GM18511 (cell line): ENCODE measurements at regions not wholly inside any gene's neighbourhood (a gene's known extent, or its start where the extent isn't known, plus 50 kb on each side); places are given as distances from the start of the nearest gene placed in this dataset.

ENCODE experiments used
- ATAC-seq: cut with Tn5 transposase; IDR thresholded peaks from one replicate; pipeline ENCODE4 v1.9.1; 2021; ENCODE audit warnings: mild to moderate bottlenecking, moderate library complexity; ENCODE audit not compliant: unreplicated experiment

DNA sequence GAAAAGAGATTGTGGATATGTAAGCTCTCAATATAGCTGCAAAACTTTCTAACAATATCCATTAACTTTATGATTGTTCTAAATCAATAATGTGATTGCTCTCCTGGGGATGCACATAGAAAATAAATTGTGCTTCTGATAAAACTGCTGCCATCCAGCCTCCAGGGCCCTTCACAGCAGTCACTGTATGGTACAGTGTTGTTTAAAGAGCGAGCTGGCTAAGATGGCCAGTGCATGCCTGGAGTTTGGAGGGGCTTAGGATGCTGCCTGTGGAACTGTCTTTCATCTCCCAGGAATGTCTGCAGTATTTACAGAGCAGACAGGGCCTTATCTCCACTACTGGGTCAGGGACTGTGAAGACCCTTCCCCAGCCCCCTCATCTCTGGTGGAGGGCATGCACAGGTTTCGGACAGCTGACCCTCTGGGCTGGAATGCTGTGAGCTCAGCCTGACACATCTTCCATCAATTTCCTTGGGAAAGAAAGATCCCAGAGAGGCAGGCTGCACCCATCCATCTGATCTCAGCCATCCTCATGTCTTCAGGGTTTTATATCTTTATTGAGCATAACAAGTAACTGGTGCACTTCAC lies 137.0 kb downstream of the PLPP3 start:
- no peak for ATAC-seq

DNA sequence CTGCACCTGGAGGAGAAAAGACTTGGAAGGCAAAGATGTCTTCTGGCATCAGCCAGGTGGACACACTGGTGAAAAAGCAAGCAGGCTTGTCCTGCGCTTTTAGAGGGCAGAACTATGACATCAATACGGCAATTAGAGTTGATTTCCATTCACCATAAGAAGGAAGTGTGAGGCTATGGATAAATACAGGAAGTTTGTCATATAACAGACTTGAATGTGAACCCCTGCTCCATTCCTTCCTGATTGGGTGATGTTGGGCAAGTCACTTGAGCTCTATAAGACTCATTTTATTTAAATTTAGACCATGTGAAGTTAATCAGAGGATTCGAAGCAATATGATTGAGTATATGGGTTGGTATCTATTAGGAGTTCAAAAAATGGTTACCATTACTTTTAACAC lies 137.8 kb downstream of the PLPP3 start:
- no peak for ATAC-seq

GRCh38 chr1:56439610-56440264 lies 139.6 kb downstream of the PLPP3 start:
- ATAC-seq, result no peak

DNA sequence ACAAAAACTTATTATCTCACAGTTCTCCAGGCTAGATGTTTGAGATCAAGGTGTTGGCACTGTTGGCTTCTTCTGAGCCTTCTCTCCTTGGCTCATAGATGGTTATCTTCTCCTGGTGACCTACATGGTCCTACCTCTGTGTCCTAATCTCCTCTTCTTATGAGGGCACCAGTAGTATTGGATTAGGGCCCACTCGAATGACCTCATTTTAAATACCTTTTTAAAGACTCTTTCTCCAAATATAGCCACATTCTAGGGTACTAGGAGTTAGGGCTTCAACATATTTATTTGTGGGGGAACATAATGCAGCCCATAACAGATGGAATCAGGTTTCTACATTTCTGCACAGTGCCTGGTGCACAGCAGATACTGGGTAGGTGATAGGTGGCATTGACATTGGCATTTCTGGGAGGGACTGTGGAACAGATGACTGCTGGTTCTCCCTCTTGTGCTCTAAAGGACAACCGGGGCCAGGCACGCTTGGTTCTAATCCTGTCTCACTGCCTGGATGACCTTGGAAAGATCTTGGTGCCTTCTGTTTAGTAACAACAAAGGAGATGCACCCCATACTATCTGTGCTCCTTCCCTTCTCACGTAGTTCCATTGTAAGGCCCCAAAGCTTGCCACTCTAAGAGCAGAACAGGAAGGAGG lies 140.3 kb downstream of the PLPP3 start:
- no peak for ATAC-seq

- no peak for ATAC-seq
These were observed 141.4 kb downstream of the PLPP3 start for GRCh38 chr1:56437959-56438358.

GRCh38 chr1:56436912-56437417 lies 142.4 kb downstream of the PLPP3 start:
- no peak for ATAC-seq

DNA sequence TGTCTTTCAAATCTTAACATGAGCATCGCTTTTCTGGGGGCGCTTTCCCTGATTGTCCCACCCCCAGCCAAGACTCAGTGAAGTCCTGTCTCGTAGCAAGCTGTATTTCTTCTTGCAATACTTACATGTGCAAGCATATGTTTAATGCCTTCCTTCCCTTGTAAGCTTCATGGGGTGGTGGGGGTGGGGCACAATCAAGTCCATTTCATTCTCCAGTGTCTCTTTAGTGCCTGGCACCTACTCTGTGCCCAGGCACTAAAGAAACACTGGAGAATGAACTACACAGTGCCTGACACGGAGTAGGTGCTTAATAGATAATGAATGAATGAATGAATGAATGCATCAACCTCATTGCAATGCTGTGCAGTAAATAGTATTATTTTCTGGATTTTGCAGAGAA lies 143.1 kb downstream of the PLPP3 start:
- no peak for ATAC-seq

DNA sequence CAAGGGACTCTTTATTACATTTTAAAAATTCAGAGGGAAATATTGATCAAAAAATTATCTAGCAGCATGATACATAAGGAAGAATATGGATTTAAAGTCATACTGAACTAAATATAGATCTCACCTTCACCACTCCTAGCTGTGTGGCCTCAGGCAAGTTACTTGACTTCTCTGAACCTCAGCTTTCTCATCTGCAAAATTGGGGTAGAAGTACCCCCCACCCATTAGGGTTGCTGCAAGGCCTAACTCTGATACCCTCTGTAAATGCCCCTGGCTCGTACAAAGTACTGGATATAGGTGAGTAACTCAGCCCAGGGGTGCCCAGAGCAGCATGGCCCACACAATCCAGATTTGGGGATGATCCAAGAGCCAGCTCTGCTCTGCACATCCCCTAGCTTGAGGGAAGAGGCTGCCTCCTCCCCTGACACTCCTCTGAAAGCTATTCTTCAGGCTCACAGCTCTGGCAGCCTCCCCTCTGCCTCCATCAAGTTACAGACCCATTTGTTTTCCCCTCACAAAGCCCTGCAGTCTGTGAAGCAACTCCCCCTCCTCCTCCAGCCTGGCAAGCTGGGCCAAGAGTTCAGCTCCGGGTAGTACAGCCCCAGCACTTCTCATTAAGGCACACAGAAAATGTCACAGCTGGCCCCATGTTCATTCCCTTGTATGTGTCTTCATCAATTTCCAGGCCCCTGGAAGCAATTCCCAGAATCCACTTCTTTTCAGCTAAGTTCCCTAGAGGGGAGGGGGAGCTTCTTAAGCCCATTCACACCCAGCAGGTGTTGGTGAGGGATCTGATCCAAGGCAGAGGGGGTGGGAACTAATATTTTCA lies 143.7 kb downstream of the PLPP3 start:
- ATAC-seq, result no peak

DNA sequence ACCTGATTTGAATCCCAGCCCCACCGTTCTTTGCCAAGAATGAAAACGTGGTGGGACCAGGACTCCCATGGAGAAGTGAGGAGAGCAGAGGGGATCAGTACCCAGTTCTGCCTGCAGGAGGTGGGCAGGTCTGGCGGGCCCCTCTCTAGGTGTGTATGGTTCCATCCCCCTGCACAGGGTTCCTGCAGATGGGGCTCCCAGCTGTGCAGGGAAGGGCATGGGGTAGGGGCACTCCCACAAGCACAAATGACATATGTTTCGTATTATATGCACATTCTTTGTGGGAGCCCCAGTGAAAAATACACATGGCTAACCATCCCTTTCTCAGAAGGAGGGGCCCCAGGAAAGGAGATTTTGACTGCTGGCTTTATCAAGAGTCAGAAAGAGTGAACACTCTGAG lies 144.6 kb downstream of the PLPP3 start:
- ATAC-seq, result no peak

DNA sequence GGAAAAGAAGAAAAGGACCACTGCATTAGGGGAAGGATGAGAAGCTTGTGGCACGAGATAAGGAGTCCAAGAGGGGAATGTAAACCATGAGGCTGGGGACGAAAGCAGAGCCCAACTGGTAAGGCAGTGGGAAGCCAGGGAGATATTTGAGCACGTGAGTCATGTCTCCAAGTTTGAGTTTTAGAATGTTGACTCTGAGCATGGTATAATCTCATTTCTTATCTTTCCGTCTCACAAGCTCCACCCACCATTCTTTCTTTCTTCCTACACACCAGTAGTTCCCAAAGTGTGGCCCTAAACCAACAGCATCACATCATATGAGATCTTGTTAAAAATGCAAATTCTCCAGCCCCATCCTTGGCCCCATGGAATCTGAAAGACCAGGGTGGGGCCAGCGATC lies 145.3 kb downstream of the PLPP3 start:
- ATAC-seq, result no peak

- no peak for ATAC-seq
These were observed 146.2 kb downstream of the PLPP3 start for GRCh38 chr1:56433056-56433577.

DNA sequence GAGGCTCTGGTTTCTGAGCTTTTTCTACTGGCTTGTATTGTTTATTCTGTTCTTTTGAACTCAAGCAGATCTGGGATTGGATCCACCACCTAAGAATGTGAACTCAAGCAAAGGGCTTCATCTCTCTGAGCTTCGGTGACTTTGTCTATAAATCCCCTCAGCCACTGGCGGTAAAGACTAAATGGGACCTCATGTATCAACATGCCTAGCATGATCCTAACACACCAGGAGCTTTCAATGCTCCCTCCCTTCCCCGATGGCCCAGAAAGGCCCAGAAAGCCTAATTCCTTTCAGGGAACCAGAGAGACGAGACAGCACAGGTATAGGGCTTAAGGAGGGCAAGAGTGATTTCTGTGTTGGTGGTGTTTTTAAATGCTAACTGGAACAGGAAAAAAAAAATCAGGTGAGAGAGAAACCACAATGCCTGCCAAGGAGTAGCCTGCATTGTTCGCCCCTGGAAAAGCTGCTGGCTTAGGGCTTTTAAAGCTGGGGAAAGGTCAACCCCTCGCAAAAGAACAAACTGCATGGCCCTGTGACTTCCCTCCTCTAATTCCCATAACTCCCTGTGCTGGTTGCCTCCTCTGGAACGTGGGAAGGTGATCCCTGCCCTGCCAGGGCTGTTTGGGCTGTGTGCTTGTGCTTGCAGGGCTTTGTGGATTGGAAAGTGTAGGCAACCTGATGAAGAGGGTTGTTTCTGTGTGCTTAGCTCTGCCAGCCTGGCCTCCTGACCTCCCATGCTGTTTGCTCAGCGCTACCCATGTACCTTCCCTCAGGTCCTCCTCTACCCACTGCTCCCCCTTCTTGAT lies 147.0 kb downstream of the PLPP3 start:
- no peak for ATAC-seq

- no peak for ATAC-seq
These were observed 149.1 kb downstream of the PLPP3 start for GRCh38 chr1:56430141-56430839.

DNA sequence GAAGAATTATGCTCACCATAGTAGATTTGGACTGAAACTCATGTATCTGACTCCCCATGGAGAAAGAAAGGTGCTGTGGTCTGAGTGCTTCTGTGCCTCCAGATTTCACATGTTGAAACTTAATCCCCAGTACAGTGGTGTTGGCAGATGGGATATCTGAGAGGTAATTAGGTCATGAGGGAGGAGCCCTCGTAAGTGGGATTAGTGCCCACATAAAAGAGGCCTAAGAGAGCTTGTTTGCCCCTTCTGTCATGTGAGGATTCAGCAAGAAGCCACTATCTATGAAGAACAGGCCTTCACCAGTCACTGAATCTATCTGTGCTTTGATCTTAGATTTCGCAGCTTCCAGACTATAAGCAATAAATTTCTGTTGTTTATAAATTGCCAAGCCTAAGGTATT lies 150.1 kb downstream of the PLPP3 start:
- ATAC-seq, result no peak

DNA sequence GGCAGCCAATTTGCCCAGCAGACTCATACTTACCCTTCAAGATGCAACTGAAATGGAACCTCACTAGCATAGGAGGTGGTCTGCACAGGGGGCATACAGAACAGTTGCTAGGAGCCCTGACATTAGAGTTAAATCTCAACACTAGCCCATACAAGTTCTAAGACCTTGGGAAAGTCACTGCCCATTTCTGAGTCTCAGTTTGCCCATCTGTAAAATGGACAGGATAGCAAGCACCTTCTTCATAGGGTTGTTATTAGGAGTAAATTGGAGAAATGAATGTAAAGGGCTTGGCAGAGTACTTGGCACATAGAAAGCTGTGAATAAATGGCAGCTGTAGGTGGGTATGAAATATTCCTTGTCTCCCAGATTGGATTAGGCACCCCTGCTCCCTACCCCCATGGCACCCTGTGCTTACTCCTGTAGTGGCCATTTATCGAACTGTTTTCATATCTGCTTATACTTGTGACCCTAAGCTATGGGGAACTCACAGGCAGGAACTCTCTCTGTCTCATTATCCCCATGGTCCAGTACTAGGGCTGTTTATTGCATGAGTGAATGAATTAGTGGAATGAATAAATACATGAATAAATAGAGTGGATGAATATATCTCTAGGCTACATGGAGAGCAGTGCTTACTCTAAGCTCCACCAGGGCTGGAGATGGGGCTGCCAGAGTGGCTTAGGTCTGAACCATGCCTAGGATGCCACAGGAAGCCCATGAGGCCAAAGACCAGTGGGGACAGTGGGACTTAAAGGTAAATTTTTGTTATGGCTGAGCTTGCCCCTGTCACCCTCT lies 152.6 kb downstream of the PLPP3 start:
- ATAC-seq, result no peak

DNA sequence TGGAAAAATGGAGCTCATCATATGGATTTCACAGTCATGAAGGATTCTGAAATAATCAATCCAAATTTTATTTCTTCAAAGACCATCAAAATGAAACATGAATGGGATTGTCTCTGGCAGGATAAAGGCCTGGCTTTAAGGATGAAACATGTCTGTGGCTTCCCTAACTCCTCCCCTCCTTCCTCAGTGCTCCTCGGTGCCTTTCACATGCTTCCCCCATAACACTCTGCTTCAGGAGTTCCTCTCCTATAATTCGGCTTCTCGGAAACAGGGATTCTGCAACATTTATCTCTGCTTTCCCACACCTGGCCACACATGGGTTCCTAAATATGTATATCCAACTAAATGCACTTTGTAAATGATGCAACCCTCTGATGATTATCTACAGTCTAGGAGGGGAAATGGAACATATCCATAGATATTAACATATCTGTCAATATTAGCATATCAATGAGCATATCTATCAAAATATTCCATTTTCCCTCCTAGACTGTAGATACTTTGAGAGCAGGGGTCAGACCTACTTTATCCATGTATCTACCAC lies 153.8 kb downstream of the PLPP3 start:
- ATAC-seq, result no peak

DNA sequence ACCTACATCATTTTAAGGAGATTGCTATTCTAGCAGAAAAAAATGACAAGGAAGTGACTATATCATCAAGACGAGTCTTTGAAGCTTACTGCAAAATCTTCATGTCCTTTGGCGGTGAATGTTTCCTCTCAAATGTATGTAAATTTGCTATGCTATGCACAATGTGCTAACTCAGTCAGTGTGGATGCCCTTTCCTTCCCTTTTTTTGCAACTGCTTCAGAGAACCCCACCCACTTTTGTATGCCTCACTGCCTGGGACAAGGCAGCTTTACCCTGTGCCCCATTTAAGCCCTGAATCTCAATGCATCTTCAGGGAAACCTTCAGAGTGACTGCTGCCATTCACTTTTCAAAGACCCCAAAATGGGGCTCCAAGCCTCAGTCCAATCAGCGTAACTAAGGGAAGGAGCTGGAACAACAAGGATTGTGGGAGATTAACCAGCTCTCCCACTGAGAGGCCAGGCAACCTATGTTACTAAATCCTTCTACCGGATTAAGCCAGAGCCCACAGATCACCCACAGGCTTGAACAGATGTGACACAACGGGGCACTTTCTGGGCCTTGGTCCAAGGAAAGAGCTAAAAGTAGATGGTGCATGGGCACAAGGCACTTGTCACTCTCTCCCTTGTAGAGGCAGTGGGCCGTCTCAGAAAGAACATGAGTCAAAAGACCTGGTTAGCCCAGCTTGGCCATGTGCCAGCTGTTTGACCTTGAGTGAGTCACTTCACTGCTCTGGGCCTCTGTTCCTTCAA lies 154.4 kb downstream of the PLPP3 start:
- no peak for ATAC-seq

- ATAC-seq, result no peak
These were observed 155.6 kb downstream of the PLPP3 start for GRCh38 chr1:56423716-56424115.
